GM18867 (cell line): ENCODE measurements at regions not wholly inside any gene's neighbourhood (a gene's known extent, or its start where the extent isn't known, plus 50 kb on each side); places are given as distances from the start of the nearest gene placed in this dataset.
A peak's percentile ranks its signal among the peaks of the same experiment; 100 is the strongest.

Experiments used
- ATAC-seq: cut with Tn5 transposase; IDR thresholded peaks from one replicate; pipeline ENCODE4 v1.9.1; 2021; ENCODE audit warnings: mild to moderate bottlenecking, moderate library complexity; ENCODE audit not compliant: unreplicated experiment

DNA sequence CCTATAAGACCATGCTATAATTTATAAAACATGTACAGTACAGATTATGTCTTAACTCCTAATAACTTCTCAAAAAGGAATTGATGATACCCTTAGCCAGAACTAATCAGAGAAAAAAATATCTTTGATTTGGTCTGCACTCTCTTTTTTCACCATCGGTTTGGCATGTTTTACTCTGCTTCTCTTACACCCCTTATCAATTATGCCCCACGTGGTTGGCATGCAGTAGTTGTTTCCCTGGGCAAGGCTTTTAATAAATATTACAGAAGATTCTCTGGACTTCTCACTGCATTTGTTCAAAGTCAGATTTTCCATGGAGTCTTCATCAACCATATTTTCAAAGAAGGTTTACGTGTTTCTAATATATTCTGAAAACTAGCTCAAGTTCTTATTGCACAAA, 167.4 kb upstream of the LRIG3 start:
- ATAC-seq, result no peak

GRCh38 chr12:59087077-59087673, 166.9 kb upstream of the LRIG3 start:
- ATAC-seq, result no peak

- no peak for ATAC-seq
These were observed 165.8 kb upstream of the LRIG3 start for GRCh38 chr12:59086126-59086525.

DNA sequence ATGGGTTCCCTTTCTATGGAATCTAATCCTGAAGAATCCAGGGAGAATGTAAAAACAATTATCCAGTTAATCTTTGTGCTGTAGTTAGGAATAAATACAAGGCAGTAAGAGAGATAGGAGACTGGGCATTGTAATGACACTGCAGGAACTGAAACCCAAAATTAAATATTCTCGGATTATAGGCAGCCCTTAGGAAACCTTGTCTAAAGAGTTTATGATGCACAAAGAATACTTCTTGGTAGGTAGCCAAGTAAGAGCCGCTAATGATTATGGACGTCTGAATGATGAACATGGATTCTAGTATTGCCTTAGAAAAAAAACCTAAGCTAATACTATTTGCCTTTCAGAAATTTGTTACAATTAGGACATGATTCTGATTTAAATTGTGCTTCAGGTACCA, 165.4 kb upstream of the LRIG3 start:
- ATAC-seq, result no peak

DNA sequence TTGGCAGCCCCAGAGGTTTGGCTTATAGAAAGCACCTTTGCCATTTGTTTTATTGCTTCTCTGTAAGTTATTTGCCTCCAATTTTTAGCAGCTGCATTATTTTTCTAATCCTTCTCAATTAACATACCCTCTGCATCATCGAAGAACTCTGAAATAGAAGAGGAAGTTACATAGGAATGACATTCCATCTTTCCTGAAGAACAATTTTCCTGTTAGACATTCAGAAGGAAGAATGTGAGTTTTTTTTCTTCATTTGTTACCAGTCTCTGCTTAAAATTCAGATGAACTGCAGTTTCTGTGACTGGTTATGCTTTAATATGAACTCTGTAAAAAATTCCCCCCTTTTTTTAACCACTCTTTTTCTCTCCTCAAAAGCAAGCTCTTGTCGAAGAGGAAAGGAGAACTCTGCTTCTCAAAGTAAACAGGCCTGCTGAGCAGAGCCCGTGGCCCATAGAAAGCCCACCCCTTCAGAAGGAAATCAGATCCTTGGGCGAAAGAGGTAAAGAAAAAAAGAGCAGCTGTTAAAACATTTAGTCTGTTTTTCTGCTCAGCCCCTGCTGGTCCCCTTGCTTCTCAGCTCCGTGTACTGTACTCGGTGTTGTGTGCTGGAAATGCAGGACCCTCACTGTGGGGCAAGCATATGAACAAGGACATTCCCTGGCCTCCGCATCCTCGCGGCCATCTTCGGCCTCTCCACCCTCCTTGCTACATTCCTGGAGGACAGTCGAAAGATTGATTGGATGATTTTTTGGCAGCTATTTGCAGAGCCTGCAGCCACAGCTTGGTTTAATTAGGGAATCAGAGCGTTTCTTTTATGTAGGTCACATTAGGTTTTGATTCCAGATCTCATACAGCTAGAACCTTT, 164.4 kb upstream of the LRIG3 start:
- ATAC-seq, result no peak

- no peak for ATAC-seq
These were observed 162.6 kb upstream of the LRIG3 start for GRCh38 chr12:59082952-59083351.

DNA sequence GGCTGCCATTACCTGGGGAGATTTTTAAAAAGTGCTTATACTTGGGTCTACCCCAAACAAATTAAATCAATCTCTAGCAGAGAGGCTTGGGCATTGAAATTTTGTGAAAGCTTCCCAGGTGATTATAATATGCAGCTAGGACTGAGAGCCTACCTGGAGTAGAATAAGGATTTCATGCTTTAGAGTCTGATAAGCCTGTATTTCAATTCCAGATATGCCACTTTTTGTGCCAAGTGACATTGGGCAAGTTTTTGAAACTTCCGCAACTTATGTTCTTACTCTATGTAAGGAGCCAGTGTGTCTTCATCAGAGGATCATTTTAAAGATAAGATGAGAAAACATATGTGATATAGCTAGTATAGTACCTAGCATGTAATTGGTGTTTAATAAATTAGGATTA, 159.8 kb upstream of the LRIG3 start:
- no peak for ATAC-seq

DNA sequence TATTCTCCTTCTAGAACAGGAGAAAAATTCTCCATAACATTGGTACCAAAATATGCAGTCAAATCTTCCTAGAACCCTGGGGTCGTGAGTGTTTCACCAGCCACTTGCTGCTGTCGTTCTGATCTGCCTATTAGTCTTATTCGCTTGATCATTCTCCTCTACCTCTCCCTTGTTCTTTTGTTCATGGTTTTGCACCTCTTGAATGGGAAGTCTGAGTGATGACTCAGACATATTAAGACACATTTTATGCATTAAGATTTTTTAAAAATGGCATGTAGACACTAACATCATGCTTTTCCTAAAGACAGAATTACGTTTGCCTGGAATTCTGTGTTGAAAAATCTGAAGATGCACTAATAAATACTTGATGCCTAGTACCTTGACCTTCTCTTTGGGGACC, 159.2 kb upstream of the LRIG3 start:
- no peak for ATAC-seq

- no peak for ATAC-seq
These were observed 158.7 kb upstream of the LRIG3 start for GRCh38 chr12:59079002-59079401.

GRCh38 chr12:59077575-59078426, 157.5 kb upstream of the LRIG3 start:
- ATAC-seq, result no peak

GRCh38 chr12:59077153-59077552, 156.8 kb upstream of the LRIG3 start:
- no peak for ATAC-seq

- no peak for ATAC-seq
These were observed 156.3 kb upstream of the LRIG3 start for GRCh38 chr12:59076622-59077021.

DNA sequence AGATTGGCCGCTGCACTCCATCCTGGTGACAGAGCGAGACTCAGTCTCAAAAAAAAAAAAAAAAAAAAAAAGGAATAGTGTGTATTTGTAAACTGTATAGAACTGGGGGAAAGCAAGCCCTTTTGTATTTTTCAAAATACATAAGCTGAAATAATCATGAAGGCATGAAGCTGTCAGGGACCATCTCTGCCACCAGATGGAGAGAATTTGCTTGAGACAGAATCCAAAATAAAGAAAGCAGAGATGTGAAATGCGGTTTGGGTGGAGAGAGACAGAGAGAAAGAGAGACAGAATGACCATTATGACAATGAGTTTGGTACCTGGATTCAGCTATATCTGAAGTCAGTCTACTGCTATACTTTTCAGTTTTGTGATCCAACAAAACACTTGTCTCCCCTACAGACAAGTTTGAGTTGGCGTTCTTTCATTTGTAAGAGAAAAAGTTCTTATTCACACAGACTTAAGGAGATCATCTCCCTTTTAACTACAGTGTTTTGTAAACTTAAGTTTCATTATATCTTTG, 155.7 kb upstream of the LRIG3 start:
- ATAC-seq, result no peak

- ATAC-seq, result no peak
These were observed 154.8 kb upstream of the LRIG3 start for GRCh38 chr12:59075141-59075540.

DNA sequence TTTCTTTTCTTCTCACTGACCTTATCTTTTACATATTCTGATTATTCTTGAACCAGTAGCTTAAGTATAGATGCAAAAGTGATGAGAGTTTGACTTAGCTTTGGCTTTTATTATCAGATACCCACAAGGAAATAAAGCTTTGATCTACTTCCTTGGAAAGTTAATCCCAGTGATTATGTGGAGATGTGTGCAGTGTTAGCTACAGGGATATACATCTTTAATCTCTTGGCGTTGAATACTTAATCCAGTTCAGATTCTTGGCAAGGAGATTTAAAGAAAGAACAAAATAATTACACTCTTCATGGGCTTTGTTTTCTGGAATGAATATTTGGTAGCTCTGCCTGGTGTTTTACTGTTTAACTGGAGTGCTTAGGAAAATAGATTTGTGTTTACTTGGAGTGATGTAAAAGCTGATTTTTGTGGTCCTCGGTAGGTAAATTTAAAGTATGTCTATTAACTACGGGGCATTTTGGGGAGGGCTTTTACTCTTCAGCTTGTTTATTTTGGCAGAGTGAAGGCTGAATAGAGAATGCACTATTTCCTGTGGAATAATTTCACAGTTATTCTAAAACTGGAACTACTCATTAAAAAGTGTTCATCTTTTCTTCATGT, 150.1 kb upstream of the LRIG3 start:
- no peak for ATAC-seq

- no peak for ATAC-seq
These were observed 149.2 kb upstream of the LRIG3 start for GRCh38 chr12:59069516-59069915.

GRCh38 chr12:59068436-59068835, 148.1 kb upstream of the LRIG3 start:
- ATAC-seq, result no peak

DNA sequence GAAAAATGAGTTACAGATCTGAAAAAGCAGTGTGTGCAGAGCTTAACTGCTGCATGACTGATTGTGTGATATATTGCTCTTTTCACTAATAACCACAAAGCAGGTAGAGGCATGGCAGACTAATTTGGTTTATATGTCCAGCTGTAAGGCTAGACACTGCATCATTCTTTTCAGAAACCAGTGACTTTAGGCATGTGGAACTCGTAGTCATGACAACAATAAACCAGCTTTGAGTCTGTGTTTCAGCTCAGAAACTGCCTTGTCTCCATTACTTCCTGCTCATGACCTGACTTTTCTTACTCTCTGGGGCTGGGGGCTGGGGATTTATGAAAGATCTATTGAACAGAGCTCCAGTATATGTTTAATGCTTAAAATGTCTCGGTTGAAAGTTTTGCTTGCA, 146.8 kb upstream of the LRIG3 start:
- ATAC-seq, result peak; percentile 88

DNA sequence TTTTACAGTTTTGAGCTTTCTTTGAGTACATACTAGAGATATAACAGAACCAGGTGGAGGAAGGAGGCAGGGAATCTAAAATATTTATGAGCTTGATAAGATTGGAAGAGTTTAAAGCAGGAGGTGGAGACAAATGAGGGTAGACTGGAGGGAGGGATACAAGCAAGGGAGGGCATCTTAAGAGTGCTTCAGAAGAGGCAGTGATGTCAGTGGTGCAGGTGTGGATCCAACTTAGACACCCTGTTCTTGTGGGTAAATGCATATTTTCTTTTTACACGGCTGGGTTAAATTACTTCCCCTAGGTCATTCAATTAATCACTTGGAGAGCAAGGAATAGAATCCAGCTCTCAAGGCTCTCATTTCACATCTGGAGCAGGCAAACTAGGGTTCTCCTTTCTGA, 146.1 kb upstream of the LRIG3 start:
- no peak for ATAC-seq

DNA sequence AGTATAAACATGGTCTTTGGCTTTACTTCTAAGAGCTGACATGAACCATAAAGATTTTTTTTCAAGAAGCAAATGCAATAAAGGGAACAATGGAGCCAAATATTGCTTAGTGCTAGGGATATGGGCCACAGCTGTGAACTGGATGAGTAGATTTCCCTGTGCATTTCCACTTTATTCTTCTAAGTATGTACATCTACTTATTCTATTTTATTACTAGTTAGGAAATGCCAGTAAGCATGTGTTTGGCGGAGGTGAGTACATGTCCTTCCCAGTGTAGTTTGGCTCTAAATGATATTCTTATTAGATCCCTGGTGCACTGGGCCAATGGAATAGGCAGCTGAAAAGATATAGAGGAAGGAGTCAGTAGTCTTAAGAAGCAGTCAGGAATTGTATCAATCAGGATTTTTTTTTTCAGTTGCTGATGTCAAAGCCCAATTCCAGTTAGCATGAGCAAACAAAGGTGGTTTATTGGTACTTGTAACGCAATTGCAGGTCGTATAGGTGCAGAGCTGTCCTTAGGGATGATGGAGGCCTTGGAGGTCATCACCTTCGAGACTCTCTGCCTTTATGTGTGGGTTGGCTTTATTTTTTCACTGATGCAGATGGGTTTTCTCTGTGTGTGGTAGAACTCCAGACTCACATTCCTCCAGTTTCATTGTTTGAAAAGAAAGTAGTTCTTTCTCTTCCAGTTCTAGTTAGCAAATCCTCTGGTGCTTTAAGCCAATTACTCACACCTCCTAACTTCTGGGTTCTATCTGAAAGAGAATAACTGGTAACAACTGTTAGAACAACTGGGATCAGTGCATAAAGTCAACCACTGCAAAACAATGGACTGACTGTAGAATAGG, 139.0 kb upstream of the LRIG3 start:
- ATAC-seq, result no peak
